ENCODE measurements at regions not wholly inside any gene's neighbourhood (a gene's known extent, or its start where the extent isn't known, plus 50 kb on each side); places are given as distances from the start of the nearest gene placed in this dataset.

- H3K9ac ChIP-seq (ENCODE audit: control insufficient read depth, extremely low read depth, insufficient read depth, low read length) = no peak overlapping the region
- no peak overlapping the region for H3K4me2 ChIP-seq (ENCODE audit: control insufficient read depth, extremely low read depth, insufficient read depth, low read depth, low read length)
These were observed 998.8 kb downstream of the MAT2B start for GRCh38 chr5:164504141-164504772.

GRCh38 chr5:164505791-164506190, 1000.4 kb downstream of the MAT2B start:
- no peaks in the 10 kb centered on the region for H3K36me3 ChIP-seq (ENCODE audit: control insufficient read depth in 2 of 2, extremely low read depth in 1 of 2, insufficient read depth in 2 of 2, low read length in 2 of 2)
- no peak overlapping the region for H3K4me3 ChIP-seq (ENCODE audit: control insufficient read depth in 2 of 3, extremely low read depth in 1 of 3, insufficient read depth in 2 of 3, low read depth in 1 of 3, low read length in 3 of 3)
- H3K27me3 ChIP-seq (ENCODE audit: control insufficient read depth, extremely low read depth, insufficient read depth, low read length) = no peaks in the 10 kb centered on the region
- H3K79me2 ChIP-seq (ENCODE audit: control insufficient read depth, insufficient read depth, low read length) = no peaks in the 10 kb centered on the region
- no peaks in the 10 kb centered on the region for H3K4me1 ChIP-seq (ENCODE audit: control insufficient read depth, extremely low read depth, insufficient read depth, low read length)
- FAIRE-seq = no peak
- H2AFZ ChIP-seq (ENCODE audit: control insufficient read depth, low read length) = no peak overlapping the region
- no peak overlapping the region for H3K4me2 ChIP-seq (ENCODE audit: control insufficient read depth, extremely low read depth, insufficient read depth, low read depth, low read length)
- TF ChIP-seq EZH2 (IDR thresholded peaks at IDR 0.05; ENCODE audit: low read length) (no peak), CTCF (optimal IDR thresholded peaks at IDR 0.05 in 1 of 3, IDR thresholded peaks at IDR 0.05 in 1 of 3, conservative IDR thresholded peaks at IDR 0.05 in 1 of 3; ENCODE audit: extremely low read depth in 1 of 3, insufficient read depth in 2 of 3, low read length in 3 of 3) (no peak)
- H3K9me1 ChIP-seq (ENCODE audit: control insufficient read depth, extremely low read depth, insufficient read depth, low read length) = no peaks in the 10 kb centered on the region
- H3K27ac ChIP-seq (ENCODE audit: control insufficient read depth, insufficient read depth, low read length) = no peak overlapping the region
- H4K20me1 ChIP-seq (ENCODE audit: control insufficient read depth, extremely low read depth, insufficient read depth, low read length) = no peaks in the 10 kb centered on the region
- DNase-seq (ENCODE audit: low read depth, low spot score) = no peak
- dilution Hi-C loops (cut with MboI; ENCODE audit: extremely low pct_ligation_motif_present, low sequenced_read_pairs) = no loop called here
- H3K9ac ChIP-seq (ENCODE audit: control insufficient read depth, extremely low read depth, insufficient read depth, low read length) = no peak overlapping the region
- no peaks in the 10 kb centered on the region for H3K9me3 ChIP-seq (ENCODE audit: control insufficient read depth, low read depth, low read length)

More at GRCh38 chr5:164504141-164504772, 998.8 kb downstream of the MAT2B start:
- peak overlapping the region; percentile 27 for H2AFZ ChIP-seq (ENCODE audit: control insufficient read depth, low read length)
- H3K27ac ChIP-seq (ENCODE audit: control insufficient read depth, insufficient read depth, low read length) = no peak overlapping the region
- no peak for DNase-seq (ENCODE audit: low read depth, low spot score)
- no peaks in the 10 kb centered on the region for H3K27me3 ChIP-seq (ENCODE audit: control insufficient read depth, extremely low read depth, insufficient read depth, low read length)
- peak; percentile 52 for FAIRE-seq
- H3K4me1 ChIP-seq (ENCODE audit: control insufficient read depth, extremely low read depth, insufficient read depth, low read length) = no peaks in the 10 kb centered on the region
- TF ChIP-seq EZH2 (IDR thresholded peaks at IDR 0.05; ENCODE audit: low read length) (no peak), CTCF (optimal IDR thresholded peaks at IDR 0.05 in 1 of 3, IDR thresholded peaks at IDR 0.05 in 1 of 3, conservative IDR thresholded peaks at IDR 0.05 in 1 of 3; ENCODE audit: extremely low read depth in 1 of 3, insufficient read depth in 2 of 3, low read length in 3 of 3) (peak; percentile 63 to 73 (median 67))
- no peak overlapping the region for H3K4me3 ChIP-seq (ENCODE audit: control insufficient read depth in 2 of 3, extremely low read depth in 1 of 3, insufficient read depth in 2 of 3, low read depth in 1 of 3, low read length in 3 of 3)
- H3K79me2 ChIP-seq (ENCODE audit: control insufficient read depth, insufficient read depth, low read length) = no peaks in the 10 kb centered on the region
- H3K36me3 ChIP-seq (ENCODE audit: control insufficient read depth in 2 of 2, extremely low read depth in 1 of 2, insufficient read depth in 2 of 2, low read length in 2 of 2) = no peaks in the 10 kb centered on the region
- dilution Hi-C loops (cut with MboI; ENCODE audit: extremely low pct_ligation_motif_present, low sequenced_read_pairs) = no loop called here
- H3K9me1 ChIP-seq (ENCODE audit: control insufficient read depth, extremely low read depth, insufficient read depth, low read length) = no peaks in the 10 kb centered on the region
- H4K20me1 ChIP-seq (ENCODE audit: control insufficient read depth, extremely low read depth, insufficient read depth, low read length) = no peaks in the 10 kb centered on the region
- no peaks in the 10 kb centered on the region for H3K9me3 ChIP-seq (ENCODE audit: control insufficient read depth, low read depth, low read length)

Data from keratinocyte (primary cell).